SK-N-SH treated with all-trans-retinoic acid at 6 μM for 48 hours (cell line): ENCODE measurements at regions not wholly inside any gene's neighbourhood (a gene's known extent, or its start where the extent isn't known, plus 50 kb on each side); places are given as distances from the start of the nearest gene placed in this dataset.

Source experiments
- BACH2 ChIP-seq: fragments of 250-450 bp; sonication (Bioruptor Pico); IDR thresholded peaks from 2 replicates; pipeline ENCODE4 v1.9.0; 2021; ENCODE audit warnings: mild to moderate bottlenecking, borderline replicate concordance
- CREB5 ChIP-seq: fragments of 250-450 bp; sonication (Bioruptor Pico); IDR thresholded peaks from 2 replicates; pipeline ENCODE4 v1.5.1; 2020; ENCODE audit warnings: low read depth, mild to moderate bottlenecking, moderate library complexity
- CSDC2 ChIP-seq: fragments of 250-450 bp; sonication (Bioruptor Pico); IDR thresholded peaks from 2 replicates; pipeline ENCODE4 v1.5.0; 2020; ENCODE audit warnings: mild to moderate bottlenecking, moderate library complexity
- ESRRG ChIP-seq: fragments of 250-450 bp; sonication (Bioruptor Pico); IDR thresholded peaks from 2 replicates; pipeline ENCODE4 v1.6.1; 2021; ENCODE audit warnings: mild to moderate bottlenecking
- GLIS3 ChIP-seq: fragments of 250-450 bp; sonication (Bioruptor Pico); IDR thresholded peaks from 2 replicates; pipeline ENCODE4 v1.5.0; 2020; ENCODE audit warnings: mild to moderate bottlenecking, moderate library complexity
- OSR1 ChIP-seq: fragments of 250-450 bp; sonication (Bioruptor Pico); IDR thresholded peaks from 2 replicates; pipeline ENCODE4 v1.8.0; 2022; ENCODE audit warnings: moderate library complexity, mild to moderate bottlenecking, inconsistent platforms
- PATZ1 ChIP-seq: fragments of 250-450 bp; sonication (Bioruptor Pico); IDR thresholded peaks from 2 replicates; pipeline ENCODE4 v1.8.0; 2020; ENCODE audit warnings: mild to moderate bottlenecking, moderate library complexity, borderline replicate concordance
- POU6F1 ChIP-seq: fragments of 250-450 bp; sonication (Bioruptor Pico); IDR thresholded peaks from 2 replicates; pipeline ENCODE4 v1.8.0; 2021; ENCODE audit warnings: low read depth, mild to moderate bottlenecking, moderate library complexity, borderline replicate concordance
- PPARA ChIP-seq: fragments of 250-450 bp; sonication (Bioruptor Pico); IDR thresholded peaks from 2 replicates; pipeline ENCODE4 v1.5.0; 2020; ENCODE audit warnings: mild to moderate bottlenecking, borderline replicate concordance
- RARB ChIP-seq: fragments of 250-450 bp; sonication (Bioruptor Pico); IDR thresholded peaks from 2 replicates; pipeline ENCODE4 v1.8.0; 2021; ENCODE audit warnings: mild to moderate bottlenecking, moderate library complexity
- SNAI2 ChIP-seq: fragments of 250-450 bp; sonication (Bioruptor Pico); IDR thresholded peaks from 2 replicates; pipeline ENCODE4 v1.5.0; 2020; ENCODE audit warnings: mild to moderate bottlenecking, moderate library complexity
- ZFP3 ChIP-seq: fragments of 250-450 bp; sonication (Bioruptor Pico); IDR thresholded peaks from 2 replicates; pipeline ENCODE4 v1.5.0; 2020; ENCODE audit warnings: mild to moderate bottlenecking, moderate library complexity
- ZNF565 ChIP-seq: fragments of 450-650 bp; formaldehyde crosslinking; conservative IDR thresholded peaks from 2 replicates; pipeline ENCODE4 v1.5.0; 2020; ENCODE audit warnings: low read depth, mild to moderate bottlenecking, moderate library complexity
- ZNF70 ChIP-seq: fragments of 450-650 bp; formaldehyde crosslinking; IDR thresholded peaks from 2 replicates; pipeline ENCODE4 v1.5.0; 2020; ENCODE audit warnings: mild to moderate bottlenecking, moderate library complexity

GRCh38 chr7:25879799-25880198 is 272.2 kb upstream of the NFE2L3 start:
- TF ChIP-seq ZNF565 (CRISPR knock-in tag) (no peak), POU6F1 (CRISPR knock-in tag) (no peak), GLIS3 (CRISPR knock-in tag) (no peak), CREB5 (no peak), PATZ1 (CRISPR knock-in tag) (no peak), ZFP3 (CRISPR knock-in tag) (no peak), SNAI2 (no peak), OSR1 (CRISPR knock-in tag) (no peak), RARB (CRISPR knock-in tag) (no peak), BACH2 (CRISPR knock-in tag) (no peak), ESRRG (CRISPR knock-in tag) (no peak), CSDC2 (CRISPR knock-in tag) (no peak), ZNF70 (no peak), PPARA (CRISPR knock-in tag) (no peak)
